IMR-90 (cell line): ENCODE measurements at regions not wholly inside any gene's neighbourhood (a gene's known extent, or its start where the extent isn't known, plus 50 kb on each side); places are given as distances from the start of the nearest gene placed in this dataset.

Experiments used
- ATAC-seq: fragments of 200-7000 bp; cut with Tn5 transposase; 2 replicates; pipeline ENCODE4 v1.9.1; 2020; ENCODE audit warnings: low read depth, mild to moderate bottlenecking, moderate library complexity
- BruUV-seq: library from RNA; stranded (reverse); fragments of 400-500 nt; replicated peaks from 2 replicates; lab custom pipeline; 2021; lab: Mats Ljungman, UMichigan
- CTCF ChIA-PET: fragments of 300-600 bp; formaldehyde crosslinking; extraction: SDS; loops from one replicate; lab custom pipeline; 2021; ENCODE audit warnings: antibody characterized with exemption; lab: Yijun Ruan, JAX
- POLR2A ChIA-PET: fragments of 300-600 bp; sonication (Branson Sonifier 250); formaldehyde crosslinking; loops from one replicate; lab custom pipeline; 2022; ENCODE audit warnings: antibody characterized with exemption; ENCODE audit not compliant: unreplicated experiment; lab: Charles Lee
- DNase-seq: peaks from one replicate; pipeline ENCODE4 v3.0.0; 2013
- H2AFZ ChIP-seq: replicated peaks from 2 replicates; pipeline ENCODE3; 2013; ENCODE audit warnings: low read length, mild to moderate bottlenecking; ENCODE audit not compliant: poor library complexity
- H2AK5ac ChIP-seq: 2 replicates; pipeline ENCODE4 v1.6.1; 2013; ENCODE audit warnings: low read depth, low read length, inconsistent platforms
- H2AK9ac ChIP-seq: replicated peaks from 2 replicates; pipeline ENCODE3; 2013; ENCODE audit warnings: mild to moderate bottlenecking, low read depth, low read length, moderate library complexity; ENCODE audit not compliant: poor library complexity
- H2BK120ac ChIP-seq: 2 replicates; pipeline ENCODE4 v1.6.1; 2013; ENCODE audit warnings: low read depth, low read length, inconsistent platforms
- H2BK15ac ChIP-seq: 3 replicates; pipeline ENCODE4 v1.6.1; 2013; ENCODE audit warnings: low read depth, low read length, inconsistent platforms
- H2BK20ac ChIP-seq: 2 replicates; pipeline ENCODE4 v1.6.1; 2013; ENCODE audit warnings: low read depth, mild to moderate bottlenecking, inconsistent platforms, low read length, moderate library complexity
- H2BK5ac ChIP-seq: 2 replicates; pipeline ENCODE4 v1.6.1; 2013; ENCODE audit warnings: mild to moderate bottlenecking, low read depth, low read length, inconsistent platforms; ENCODE audit not compliant: poor library complexity, severe bottlenecking
- H3K14ac ChIP-seq: replicated peaks from 2 replicates; pipeline ENCODE4 v1.6.1; 2013; ENCODE audit warnings: low read depth, low read length, inconsistent platforms
- H3K18ac ChIP-seq: 2 replicates; pipeline ENCODE4 v1.6.1; 2013; ENCODE audit warnings: low read depth, low read length, control low read depth
- H3K23ac ChIP-seq: 2 replicates; pipeline ENCODE4 v1.6.1; 2013; ENCODE audit warnings: low read depth, low read length, inconsistent platforms
- H3K27ac ChIP-seq: 2 replicates; pipeline ENCODE4 v1.5.1; 2013; ENCODE audit warnings: mild to moderate bottlenecking, control low read depth, low read length; ENCODE audit not compliant: insufficient read depth
- H3K27me3 ChIP-seq: 2 replicates; pipeline ENCODE4 v1.6.1; 2013; ENCODE audit warnings: low read length; ENCODE audit not compliant: control insufficient read depth, insufficient read depth
- H3K36me3 ChIP-seq: 2 replicates; pipeline ENCODE4 v1.6.1; 2013; ENCODE audit warnings: low read length, mixed read lengths; ENCODE audit not compliant: control insufficient read depth, insufficient read depth
- H3K4ac ChIP-seq: 2 replicates; pipeline ENCODE4 v1.6.1; 2013; ENCODE audit warnings: low read depth, low read length, inconsistent platforms
- H3K4me1 ChIP-seq: 2 replicates; pipeline ENCODE4 v1.6.1; 2013; ENCODE audit warnings: low read length, mixed read lengths; ENCODE audit not compliant: control insufficient read depth, insufficient read depth
- H3K4me2 ChIP-seq: 2 replicates; pipeline ENCODE4 v1.6.1; 2013; ENCODE audit warnings: low read depth, mild to moderate bottlenecking, control low read depth, low read length, moderate library complexity
- H3K4me3 ChIP-seq: 2 replicates; pipeline ENCODE4 v1.5.1; 2013; ENCODE audit warnings: low read depth, mild to moderate bottlenecking, control low read depth, low read length, moderate library complexity; ENCODE audit not compliant: insufficient read depth
- H3K56ac ChIP-seq: 2 replicates; pipeline ENCODE4 v1.6.1; 2013; ENCODE audit warnings: low read length, inconsistent platforms; ENCODE audit not compliant: insufficient read depth; ENCODE audit errors: extremely low read depth
- H3K79me1 ChIP-seq, 2 experiments: 2 replicates each; pipeline ENCODE4 v1.6.1; 2013; ENCODE audit warnings: low read length in 2 of 2, inconsistent platforms in 1 of 2, low read depth in 1 of 2
- H3K9ac ChIP-seq: 2 replicates; pipeline ENCODE4 v1.6.1; 2013; ENCODE audit warnings: low read depth, low read length, control low read depth
- H3K9me1 ChIP-seq: 2 replicates; pipeline ENCODE4 v1.6.1; 2013; ENCODE audit warnings: low read length, inconsistent platforms; ENCODE audit not compliant: insufficient read depth
- H3K9me3 ChIP-seq: 2 replicates; pipeline ENCODE4 v1.6.1; 2013; ENCODE audit warnings: low read length; ENCODE audit not compliant: control insufficient read depth, insufficient read depth
- H4K20me1 ChIP-seq: 2 replicates; pipeline ENCODE4 v1.6.1; 2013; ENCODE audit warnings: low read length, inconsistent platforms; ENCODE audit not compliant: insufficient read depth
- H4K5ac ChIP-seq: 2 replicates; pipeline ENCODE4 v1.6.1; 2013; ENCODE audit warnings: mild to moderate bottlenecking, low read depth, low read length, control low read depth
- H4K8ac ChIP-seq, 2 experiments: 2 replicates each; pipeline ENCODE4 v1.6.1; 2013; ENCODE audit warnings: low read depth in 2 of 2, low read length in 2 of 2, control low read depth in 1 of 2, inconsistent platforms in 1 of 2
- H4K91ac ChIP-seq: 2 replicates; pipeline ENCODE4 v1.6.1; 2013; ENCODE audit warnings: low read depth, low read length, inconsistent platforms; ENCODE audit not compliant: insufficient read depth
- CEBPB ChIP-seq: IDR thresholded peaks from 2 replicates; pipeline ENCODE4 v1.6.1; 2012; ENCODE audit warnings: low read depth, low read length, improper control_type of control experiment
- CHD1 ChIP-seq: IDR thresholded peaks from 2 replicates; pipeline ENCODE4 v1.6.1; 2012; ENCODE audit warnings: low read depth, low read length, improper control_type of control experiment
- MAFK ChIP-seq: IDR thresholded peaks from 2 replicates; pipeline ENCODE4 v1.6.1; 2012; ENCODE audit warnings: low read depth, low read length, improper control_type of control experiment
- MAZ ChIP-seq: IDR thresholded peaks from 2 replicates; pipeline ENCODE4 v1.6.1; 2012; ENCODE audit warnings: low read depth, mild to moderate bottlenecking, low read length, improper control_type of control experiment, moderate library complexity, borderline replicate concordance
- POLR2A ChIP-seq: IDR thresholded peaks from 2 replicates; pipeline ENCODE4 v1.6.1; 2012; ENCODE audit warnings: mild to moderate bottlenecking, low read depth, low read length
- RAD21 ChIP-seq: IDR thresholded peaks from 2 replicates; pipeline ENCODE4 v1.6.1; 2012; ENCODE audit warnings: low read length, improper control_type of control experiment
- RFX5 ChIP-seq: IDR thresholded peaks from 2 replicates; pipeline ENCODE4 v1.8.0; 2012; ENCODE audit warnings: low read depth, mild to moderate bottlenecking, low read length, moderate library complexity
- SMC3 ChIP-seq: fragments of 150-350 bp; IDR thresholded peaks from 2 replicates; pipeline ENCODE4 v1.6.1; 2016; ENCODE audit warnings: low read depth, mild to moderate bottlenecking, antibody characterized with exemption, low read length, moderate library complexity
- WGBS, 2 experiments: methylation state at CpG; one replicate each; pipeline versions ENCODE4 v1.1.5 to v1.1.7; 2013; ENCODE audit warnings: missing lambda C conversion rate in 2 of 2; ENCODE audit not compliant: insufficient read length in 1 of 2; ENCODE audit errors: extremely low coverage in 2 of 2; 5-methylcytosine and 5-hydroxymethylcytosine counted together
- dilution Hi-C: fragments of 300-500 bp; cut with HindIII; formaldehyde crosslinking; loops from one replicate; pipeline ENCODE4 v1.14.3; 2018; ENCODE audit warnings: low sequenced_read_pairs; ENCODE audit not compliant: unreplicated experiment
- in situ Hi-C: fragments of 300-500 bp; cut with MboI; formaldehyde crosslinking; loops from 3 replicates; pipeline ENCODE4 v1.14.3; 2019; ENCODE audit warnings: low sequenced_read_pairs, inconsistent platforms, mixed read lengths
- intact Hi-C: fragments of 100-400 bp; cut with micrococcal nuclease; formaldehyde crosslinking; loops from 2 replicates; pipeline ENCODE4 v1.10.0; 2022
- TF ChIP-seq, protein P1 (sequence below): fragments of 150-350 bp; IDR thresholded peaks from 2 replicates; pipeline ENCODE4 v1.6.1; 2016; ENCODE audit warnings: low read depth, mild to moderate bottlenecking, low read length, moderate library complexity, borderline replicate concordance
- TF ChIP-seq, protein P2 (sequence below): conservative IDR thresholded peaks from 2 replicates; pipeline ENCODE4 v1.5.1; 2012; ENCODE audit warnings: mild to moderate bottlenecking, low read depth, low read length, improper control_type of control experiment

DNA sequence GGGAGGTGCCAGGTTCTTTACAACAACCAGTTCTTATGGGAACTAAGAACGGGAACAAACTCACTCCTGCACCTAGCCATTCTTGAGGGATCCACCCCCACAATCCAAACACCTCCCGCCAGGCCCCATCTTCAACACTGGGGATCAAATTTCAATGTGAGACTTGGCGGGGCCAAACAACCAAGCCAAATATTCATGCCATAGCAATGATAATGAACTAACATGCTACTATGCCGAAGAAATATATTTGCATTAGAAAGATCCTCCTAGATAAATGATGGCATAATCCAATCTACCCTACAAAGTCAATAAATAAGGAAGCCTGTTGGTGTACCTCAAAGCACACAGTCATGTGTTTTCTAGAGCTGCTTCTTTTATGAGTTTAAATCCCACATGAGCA, 57.6 kb downstream of the CCDC71L start:
- Histone ChIP-seq H2BK20ac (no peak overlapping the region), H3K4ac (no peak overlapping the region), H3K9me3 (no peaks in the 10 kb centered on the region), H3K23ac (no peak overlapping the region), H3K27me3 (no peaks in the 10 kb centered on the region), H3K56ac (no peak overlapping the region), H3K9me1 (0 out of 2 replicates have a peak, but pooled peaks cover under 1% of the 10 kb centered on the region), H2BK15ac (no peak overlapping the region), H3K79me1 (0 out of 4 replicates have a peak, but pooled peaks cover 0 to under 1% of the 10 kb centered on the region in 2 experiments), H3K27ac (no peak overlapping the region), H2AK5ac (no peak overlapping the region), H3K4me2 (no peak overlapping the region), H2BK120ac (no peak overlapping the region), H4K5ac (no peak overlapping the region), H3K18ac (no peak overlapping the region), H2AFZ (no peak overlapping the region), H3K14ac (no peak overlapping the region), H3K4me3 (no peak overlapping the region), H3K4me1 (no peaks in the 10 kb centered on the region; the same call in 1 of the 2 replicates), H2BK5ac (no peak overlapping the region), H3K9ac (no peak overlapping the region), H2AK9ac (no peak overlapping the region), H4K20me1 (no peaks in the 10 kb centered on the region), H4K8ac (no peak overlapping the region), H3K36me3 (no peaks in the 10 kb centered on the region), H4K91ac (no peak overlapping the region)
- dilution Hi-C loops (no loop called here), in situ Hi-C loops (no loop called here), intact Hi-C loops (no loop called here)
- ATAC-seq: no peak
- ChIA-PET CTCF (no interaction called here), POLR2A (no interaction called here)
- no TSS peak for BruUV-seq
- no peak for DNase-seq
- 40% methylated on average over 1 of the region's 4 CpGs; no CpG with 5 or more reads in 1 of the 2 experiments for WGBS, 2 experiments
- TF ChIP-seq, protein P1, sequence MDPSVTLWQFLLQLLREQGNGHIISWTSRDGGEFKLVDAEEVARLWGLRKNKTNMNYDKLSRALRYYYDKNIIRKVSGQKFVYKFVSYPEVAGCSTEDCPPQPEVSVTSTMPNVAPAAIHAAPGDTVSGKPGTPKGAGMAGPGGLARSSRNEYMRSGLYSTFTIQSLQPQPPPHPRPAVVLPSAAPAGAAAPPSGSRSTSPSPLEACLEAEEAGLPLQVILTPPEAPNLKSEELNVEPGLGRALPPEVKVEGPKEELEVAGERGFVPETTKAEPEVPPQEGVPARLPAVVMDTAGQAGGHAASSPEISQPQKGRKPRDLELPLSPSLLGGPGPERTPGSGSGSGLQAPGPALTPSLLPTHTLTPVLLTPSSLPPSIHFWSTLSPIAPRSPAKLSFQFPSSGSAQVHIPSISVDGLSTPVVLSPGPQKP: no peak
- TF ChIP-seq POLR2A (no peak), CEBPB (no peak), SMC3 (no peak), RAD21 (no peak), CHD1 (no peak), MAZ (no peak), MAFK (no peak), RFX5 (no peak)
- TF ChIP-seq, protein P2, sequence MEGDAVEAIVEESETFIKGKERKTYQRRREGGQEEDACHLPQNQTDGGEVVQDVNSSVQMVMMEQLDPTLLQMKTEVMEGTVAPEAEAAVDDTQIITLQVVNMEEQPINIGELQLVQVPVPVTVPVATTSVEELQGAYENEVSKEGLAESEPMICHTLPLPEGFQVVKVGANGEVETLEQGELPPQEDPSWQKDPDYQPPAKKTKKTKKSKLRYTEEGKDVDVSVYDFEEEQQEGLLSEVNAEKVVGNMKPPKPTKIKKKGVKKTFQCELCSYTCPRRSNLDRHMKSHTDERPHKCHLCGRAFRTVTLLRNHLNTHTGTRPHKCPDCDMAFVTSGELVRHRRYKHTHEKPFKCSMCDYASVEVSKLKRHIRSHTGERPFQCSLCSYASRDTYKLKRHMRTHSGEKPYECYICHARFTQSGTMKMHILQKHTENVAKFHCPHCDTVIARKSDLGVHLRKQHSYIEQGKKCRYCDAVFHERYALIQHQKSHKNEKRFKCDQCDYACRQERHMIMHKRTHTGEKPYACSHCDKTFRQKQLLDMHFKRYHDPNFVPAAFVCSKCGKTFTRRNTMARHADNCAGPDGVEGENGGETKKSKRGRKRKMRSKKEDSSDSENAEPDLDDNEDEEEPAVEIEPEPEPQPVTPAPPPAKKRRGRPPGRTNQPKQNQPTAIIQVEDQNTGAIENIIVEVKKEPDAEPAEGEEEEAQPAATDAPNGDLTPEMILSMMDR: no peak
